ENCODE measurements at regions not wholly inside any gene's neighbourhood (a gene's known extent, or its start where the extent isn't known, plus 50 kb on each side); places are given as distances from the start of the nearest gene placed in this dataset.

DNA sequence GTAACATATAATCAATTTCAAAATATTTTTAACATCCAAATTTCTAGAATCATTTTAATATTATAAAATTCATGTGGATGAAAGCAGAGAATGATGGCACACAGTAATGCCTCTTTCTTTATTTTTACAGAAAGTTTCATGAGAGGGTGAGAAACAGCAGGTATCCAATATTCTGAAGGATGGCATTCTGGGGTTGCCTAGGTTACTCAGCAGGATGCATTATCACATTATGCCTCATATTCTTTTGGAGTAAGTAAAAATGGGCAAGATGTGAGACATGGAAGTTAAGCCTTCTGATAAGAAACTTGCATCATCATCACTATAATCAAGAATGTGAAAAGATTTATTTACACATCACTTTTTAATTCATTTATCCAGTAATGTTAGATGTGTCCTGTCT, 148.7 kb upstream of the PGR start:
- TF ChIP-seq EP300 (IDR thresholded peaks at IDR 0.05) (no peak), POLR2A (IDR thresholded peaks at IDR 0.05; ENCODE audit: low read depth) (no peak)
- TF ChIP-seq, protein P1, sequence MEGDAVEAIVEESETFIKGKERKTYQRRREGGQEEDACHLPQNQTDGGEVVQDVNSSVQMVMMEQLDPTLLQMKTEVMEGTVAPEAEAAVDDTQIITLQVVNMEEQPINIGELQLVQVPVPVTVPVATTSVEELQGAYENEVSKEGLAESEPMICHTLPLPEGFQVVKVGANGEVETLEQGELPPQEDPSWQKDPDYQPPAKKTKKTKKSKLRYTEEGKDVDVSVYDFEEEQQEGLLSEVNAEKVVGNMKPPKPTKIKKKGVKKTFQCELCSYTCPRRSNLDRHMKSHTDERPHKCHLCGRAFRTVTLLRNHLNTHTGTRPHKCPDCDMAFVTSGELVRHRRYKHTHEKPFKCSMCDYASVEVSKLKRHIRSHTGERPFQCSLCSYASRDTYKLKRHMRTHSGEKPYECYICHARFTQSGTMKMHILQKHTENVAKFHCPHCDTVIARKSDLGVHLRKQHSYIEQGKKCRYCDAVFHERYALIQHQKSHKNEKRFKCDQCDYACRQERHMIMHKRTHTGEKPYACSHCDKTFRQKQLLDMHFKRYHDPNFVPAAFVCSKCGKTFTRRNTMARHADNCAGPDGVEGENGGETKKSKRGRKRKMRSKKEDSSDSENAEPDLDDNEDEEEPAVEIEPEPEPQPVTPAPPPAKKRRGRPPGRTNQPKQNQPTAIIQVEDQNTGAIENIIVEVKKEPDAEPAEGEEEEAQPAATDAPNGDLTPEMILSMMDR (IDR thresholded peaks at IDR 0.05) = no peak
